Neural cell (in vitro differentiated cells): ENCODE measurements at regions not wholly inside any gene's neighbourhood (a gene's known extent, or its start where the extent isn't known, plus 50 kb on each side); places are given as distances from the start of the nearest gene placed in this dataset.

Experiments
- CTCF ChIP-seq: fragments of 450-650 bp; IDR thresholded peaks from 2 replicates; pipeline ENCODE4 v1.5.1; 2014; ENCODE audit warnings: antibody characterized with exemption, mild to moderate bottlenecking, moderate library complexity; ENCODE audit not compliant: poor library complexity, severe bottlenecking
- EP300 ChIP-seq: fragments of 450-650 bp; conservative IDR thresholded peaks from 2 replicates; pipeline ENCODE4 v1.6.1; 2014; ENCODE audit warnings: antibody characterized with exemption, mild to moderate bottlenecking, moderate library complexity; ENCODE audit not compliant: poor library complexity, severe bottlenecking
- EZH2 ChIP-seq: fragments of 200-600, 300-800 bp; shearing (Covaris generic), sonication (generic); IDR thresholded peaks from 2 replicates; pipeline ENCODE4 v1.6.1; 2014; ENCODE audit warnings: antibody characterized with exemption, low read length, borderline replicate concordance, mild to moderate bottlenecking; ENCODE audit not compliant: insufficient read depth, poor library complexity, severe bottlenecking
- MXI1 ChIP-seq: fragments of 450-650 bp; conservative IDR thresholded peaks from 2 replicates; pipeline ENCODE4 v1.6.1; 2014; ENCODE audit warnings: antibody characterized with exemption, mild to moderate bottlenecking; ENCODE audit not compliant: poor library complexity, severe bottlenecking
- POLR2AphosphoS5 ChIP-seq: IDR thresholded peaks from 2 replicates; pipeline ENCODE4 v1.6.1; 2012
- RAD21 ChIP-seq: fragments of 450-650 bp; conservative IDR thresholded peaks from 2 replicates; pipeline ENCODE4 v1.6.1; 2014; ENCODE audit warnings: antibody characterized with exemption, mild to moderate bottlenecking, moderate library complexity
- SMC3 ChIP-seq: fragments of 450-650 bp; conservative IDR thresholded peaks from 2 replicates; pipeline ENCODE4 v1.6.1; 2014; ENCODE audit warnings: antibody characterized with exemption, mild to moderate bottlenecking, moderate library complexity; ENCODE audit not compliant: poor library complexity
- TF ChIP-seq, protein P1 (sequence below): IDR thresholded peaks from 2 replicates; pipeline ENCODE4 v1.6.1; 2012; ENCODE audit warnings: borderline replicate concordance

GRCh38 chr2:129483366-129483765 is 496.1 kb upstream of the RAB6C start:
- no peak for TF ChIP-seq CTCF
- no peak for TF ChIP-seq POLR2AphosphoS5
- no peak for TF ChIP-seq MXI1
- TF ChIP-seq EZH2: no peak
- TF ChIP-seq RAD21: no peak
- TF ChIP-seq, protein P1, sequence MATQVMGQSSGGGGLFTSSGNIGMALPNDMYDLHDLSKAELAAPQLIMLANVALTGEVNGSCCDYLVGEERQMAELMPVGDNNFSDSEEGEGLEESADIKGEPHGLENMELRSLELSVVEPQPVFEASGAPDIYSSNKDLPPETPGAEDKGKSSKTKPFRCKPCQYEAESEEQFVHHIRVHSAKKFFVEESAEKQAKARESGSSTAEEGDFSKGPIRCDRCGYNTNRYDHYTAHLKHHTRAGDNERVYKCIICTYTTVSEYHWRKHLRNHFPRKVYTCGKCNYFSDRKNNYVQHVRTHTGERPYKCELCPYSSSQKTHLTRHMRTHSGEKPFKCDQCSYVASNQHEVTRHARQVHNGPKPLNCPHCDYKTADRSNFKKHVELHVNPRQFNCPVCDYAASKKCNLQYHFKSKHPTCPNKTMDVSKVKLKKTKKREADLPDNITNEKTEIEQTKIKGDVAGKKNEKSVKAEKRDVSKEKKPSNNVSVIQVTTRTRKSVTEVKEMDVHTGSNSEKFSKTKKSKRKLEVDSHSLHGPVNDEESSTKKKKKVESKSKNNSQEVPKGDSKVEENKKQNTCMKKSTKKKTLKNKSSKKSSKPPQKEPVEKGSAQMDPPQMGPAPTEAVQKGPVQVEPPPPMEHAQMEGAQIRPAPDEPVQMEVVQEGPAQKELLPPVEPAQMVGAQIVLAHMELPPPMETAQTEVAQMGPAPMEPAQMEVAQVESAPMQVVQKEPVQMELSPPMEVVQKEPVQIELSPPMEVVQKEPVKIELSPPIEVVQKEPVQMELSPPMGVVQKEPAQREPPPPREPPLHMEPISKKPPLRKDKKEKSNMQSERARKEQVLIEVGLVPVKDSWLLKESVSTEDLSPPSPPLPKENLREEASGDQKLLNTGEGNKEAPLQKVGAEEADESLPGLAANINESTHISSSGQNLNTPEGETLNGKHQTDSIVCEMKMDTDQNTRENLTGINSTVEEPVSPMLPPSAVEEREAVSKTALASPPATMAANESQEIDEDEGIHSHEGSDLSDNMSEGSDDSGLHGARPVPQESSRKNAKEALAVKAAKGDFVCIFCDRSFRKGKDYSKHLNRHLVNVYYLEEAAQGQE: no peak
- peak; percentile 40 for TF ChIP-seq EP300
- no peak for TF ChIP-seq SMC3
